CD14-positive monocyte (primary cell): ENCODE measurements at regions not wholly inside any gene's neighbourhood (a gene's known extent, or its start where the extent isn't known, plus 50 kb on each side); places are given as distances from the start of the nearest gene placed in this dataset.
A peak's percentile ranks its signal among the peaks of the same experiment; 100 is the strongest.

Experiments used
- DNase-seq, 3 donors: peaks; one replicate each; pipeline ENCODE4 v3.0.0-alpha.2; 2011 to 2022
- H2AFZ ChIP-seq: 2 replicates; pipeline ENCODE4 v1.6.0; 2012; ENCODE audit warnings: mild to moderate bottlenecking, low read depth, low read length, inconsistent platforms; ENCODE audit not compliant: insufficient read depth, poor library complexity, severe bottlenecking
- H3K27ac ChIP-seq, 2 donors: 1 replicate in 1 of 2; 2 replicates in 1 of 2; pipeline ENCODE4 v1.5.1; 2012 to 2013; ENCODE audit warnings: low read length in 2 of 2, control low read depth in 1 of 2, inconsistent platforms in 1 of 2, low read depth in 1 of 2, mild to moderate bottlenecking in 1 of 2
- H3K27me3 ChIP-seq, 2 donors: one replicate each; pipeline versions ENCODE4 v1.6.0 to v1.6.1; 2011 to 2013; ENCODE audit warnings: low read length in 2 of 2; ENCODE audit not compliant: control insufficient read depth in 2 of 2, insufficient read depth in 2 of 2
- H3K36me3 ChIP-seq, 2 donors: replicated peaks in 1 of 2; 1 replicate in 1 of 2; 2 replicates in 1 of 2; pipeline versions ENCODE4 v1.5.1 to v1.6.1; 2012 to 2013; ENCODE audit warnings: low read length in 2 of 2, control low read depth in 1 of 2, inconsistent platforms in 1 of 2, mild to moderate bottlenecking in 1 of 2; ENCODE audit not compliant: insufficient read depth in 2 of 2, control insufficient read depth in 1 of 2
- H3K4me1 ChIP-seq, 2 donors: 1 replicate in 1 of 2; 2 replicates in 1 of 2; pipeline versions ENCODE4 v1.5.1 to v1.6.1; 2012 to 2013; ENCODE audit warnings: low read length in 2 of 2, control low read depth in 1 of 2, inconsistent platforms in 1 of 2, mild to moderate bottlenecking in 1 of 2, moderate library complexity in 1 of 2; ENCODE audit not compliant: insufficient read depth in 2 of 2, control insufficient read depth in 1 of 2
- H3K4me2 ChIP-seq: replicated peaks from 2 replicates; pipeline ENCODE3; 2012; ENCODE audit warnings: low read length, moderate library complexity, mild to moderate bottlenecking; ENCODE audit not compliant: poor library complexity, severe bottlenecking; ENCODE audit errors: extremely low read depth
- H3K4me3 ChIP-seq, 3 experiments: fragments of 200-600 bp in 1 of 3; sonication (generic) in 1 of 3; replicated peaks in 1 of 3; 1 replicate in 2 of 3; 2 replicates in 1 of 3; pipeline ENCODE4 v1.5.1; 2011 to 2013; ENCODE audit warnings: low read length in 3 of 3, mild to moderate bottlenecking in 3 of 3, control low read depth in 2 of 3, low read depth in 2 of 3, inconsistent platforms in 1 of 3, moderate library complexity in 1 of 3
- H3K79me2 ChIP-seq: 2 replicates; pipeline ENCODE4 v1.6.0; 2012; ENCODE audit warnings: mild to moderate bottlenecking, control low read depth, inconsistent platforms, low read length, moderate library complexity; ENCODE audit not compliant: insufficient read depth
- H3K9ac ChIP-seq: 2 replicates; pipeline ENCODE4 v1.6.0; 2017; ENCODE audit warnings: low read length, mild to moderate bottlenecking; ENCODE audit not compliant: insufficient read depth, poor library complexity, severe bottlenecking
- H3K9me3 ChIP-seq, 2 donors: replicated peaks in 1 of 2; 1 replicate in 1 of 2; 2 replicates in 1 of 2; pipeline versions ENCODE4 v1.5.1 to v1.6.1; 2012 to 2013; ENCODE audit warnings: low read length in 2 of 2, control low read depth in 1 of 2; ENCODE audit not compliant: control insufficient read depth in 1 of 2, insufficient read depth in 1 of 2
- H4K20me1 ChIP-seq: 2 replicates; pipeline ENCODE4 v1.6.0; 2012; ENCODE audit warnings: mild to moderate bottlenecking, low read length, control low read depth, moderate library complexity; ENCODE audit not compliant: insufficient read depth
- H3K27ac Mint-ChIP-seq, 7 donors: one replicate each; pipeline ENCODE4 v1.8.0; 2020; ENCODE audit warnings: mild to moderate bottlenecking in 7 of 7, mixed read lengths in 7 of 7, moderate library complexity in 6 of 7, inconsistent platforms in 2 of 7
- H3K27me3 Mint-ChIP-seq, 3 donors: one replicate each; pipeline ENCODE4 v1.8.0; 2021 to 2022; ENCODE audit warnings: low read depth in 3 of 3, mild to moderate bottlenecking in 3 of 3, mixed read lengths in 3 of 3, moderate library complexity in 3 of 3, inconsistent platforms in 1 of 3
- H3K36me3 Mint-ChIP-seq, 2 donors: one replicate each; pipeline ENCODE4 v1.8.0; 2020; ENCODE audit warnings: mixed read lengths in 2 of 2, inconsistent platforms in 1 of 2, mild to moderate bottlenecking in 1 of 2
- H3K4me1 Mint-ChIP-seq: one replicate; pipeline ENCODE4 v1.8.0; 2020; ENCODE audit warnings: mild to moderate bottlenecking, mixed read lengths
- H3K4me3 Mint-ChIP-seq, 2 donors: one replicate each; pipeline ENCODE4 v1.8.0; 2020; ENCODE audit warnings: mild to moderate bottlenecking in 2 of 2, mixed read lengths in 2 of 2, moderate library complexity in 1 of 2
- H3K9me3 Mint-ChIP-seq, 7 donors: one replicate each; pipeline ENCODE4 v1.8.0; 2020 to 2022; ENCODE audit warnings: mixed read lengths in 7 of 7, mild to moderate bottlenecking in 6 of 7, moderate library complexity in 6 of 7, inconsistent platforms in 2 of 7
- CTCF ChIP-seq: fragments of 200-600 bp; IDR thresholded peaks from one replicate; pipeline ENCODE4 v1.8.0; 2022; ENCODE audit warnings: antibody characterized with exemption, mild to moderate bottlenecking
- WGBS: methylation state at CpG from one replicate; pipeline ENCODE4 v1.1.5; 2013; ENCODE audit warnings: missing lambda C conversion rate; ENCODE audit not compliant: insufficient coverage; 5-methylcytosine and 5-hydroxymethylcytosine counted together
- intact Hi-C, 2 donors: fragments of 100-400 bp; cut with micrococcal nuclease; formaldehyde crosslinking; loops; one replicate each; pipeline versions ENCODE4 v1.15.0 to v1.15.1; 2023

GRCh38 chr16:75794426-75794825 is 68.1 kb upstream of the CPHXL start:
- no CpG with 5 or more reads among the region's 4 CpGs for WGBS
- Histone ChIP-seq H3K36me3 (no peaks in the 10 kb centered on the region), H3K27me3 (no peaks in the 10 kb centered on the region), H4K20me1 (no peaks in the 10 kb centered on the region), H3K9ac (no peak overlapping the region), H2AFZ (no peak overlapping the region), H3K27ac (no peak overlapping the region), H3K4me2 (no peak overlapping the region), H3K9me3 (no peaks in the 10 kb centered on the region), H3K79me2 (no peaks in the 10 kb centered on the region), H3K4me1 (no peaks in the 10 kb centered on the region), H3K4me3 (no peak overlapping the region)
- DNase-seq: peak in 2 of 3 donors; percentile 11 to 68
- Mint-ChIP-seq H3K36me3 (no peaks in the 10 kb centered on the region), H3K27ac (no peak overlapping the region), H3K9me3 (peaks cover 0 to 2% (median 0%) of the 10 kb centered on the region in 7 donors), H3K27me3 (peaks cover 1 to 9% (median 5%) of the 10 kb centered on the region in 3 donors), H3K4me3 (no peak overlapping the region), H3K4me1 (peaks cover 6% of the 10 kb centered on the region)
- intact Hi-C loops: loop anchor here in 1 of 2 donors (5.0 kb wide), 1 partner anchor 1378 kb away; no protein-coding TSS in a partner anchor
- TF ChIP-seq CTCF: no peak

DNA sequence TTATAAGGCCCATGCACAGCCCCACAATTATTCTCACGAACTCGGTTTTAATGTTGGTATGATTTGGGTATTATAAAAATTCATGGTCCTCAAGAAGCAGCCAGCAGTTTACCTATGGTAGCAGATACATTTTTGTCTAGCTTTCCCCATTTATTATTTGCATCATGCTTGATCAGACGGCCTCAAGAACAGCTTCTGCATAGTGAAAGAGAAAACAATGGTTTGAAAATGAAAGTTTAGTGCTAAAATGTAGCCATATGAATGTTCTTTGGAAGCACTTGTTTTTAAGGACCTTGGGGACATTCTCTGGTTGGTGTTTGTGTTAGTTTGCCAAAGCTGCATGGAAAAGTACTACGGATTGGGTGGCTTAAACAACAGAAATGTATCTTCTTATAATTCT is 72.4 kb upstream of the CPHXL start:
- no peak overlapping the region for H3K27ac ChIP-seq
- intact Hi-C loops: no loop called here
- H3K27me3 ChIP-seq: no peaks in the 10 kb centered on the region
- TF ChIP-seq CTCF: no peak
- no peak overlapping the region for H3K9ac ChIP-seq
- no peak overlapping the region for H3K4me3 ChIP-seq
- no peaks in the 10 kb centered on the region for H3K36me3 Mint-ChIP-seq
- peaks cover 6% of the 10 kb centered on the region for H3K4me1 Mint-ChIP-seq
- H3K4me3 Mint-ChIP-seq: no peak overlapping the region
- no peaks in the 10 kb centered on the region for H4K20me1 ChIP-seq
- no peak overlapping the region for H3K4me2 ChIP-seq
- no peak overlapping the region for H2AFZ ChIP-seq
- H3K9me3 Mint-ChIP-seq: peaks cover 0 to 2% (median 0%) of the 10 kb centered on the region in 7 donors
- peaks cover 1 to 9% (median 5%) of the 10 kb centered on the region in 3 donors for H3K27me3 Mint-ChIP-seq
- WGBS: no CpG with 5 or more reads among the region's 4 CpGs
- no peaks in the 10 kb centered on the region for H3K9me3 ChIP-seq
- H3K27ac Mint-ChIP-seq: no peak overlapping the region
- no peak for DNase-seq
- H3K36me3 ChIP-seq: no peaks in the 10 kb centered on the region
- no peaks in the 10 kb centered on the region for H3K4me1 ChIP-seq
- no peaks in the 10 kb centered on the region for H3K79me2 ChIP-seq
